ENCODE measurements at regions not wholly inside any gene's neighbourhood (a gene's known extent, or its start where the extent isn't known, plus 50 kb on each side); places are given as distances from the start of the nearest gene placed in this dataset.

GRCh38 chr10:118537623-118538022 is 57.8 kb downstream of the PRLHR start:
- no peaks in the 10 kb centered on the region for H3K4me1 ChIP-seq
- no peaks in the 10 kb centered on the region for H3K9me3 ChIP-seq
- no peak for TF ChIP-seq POLR2A (IDR thresholded peaks at IDR 0.05)
- TF ChIP-seq CTCF (IDR thresholded peaks at IDR 0.05) = no peak
- H3K27ac ChIP-seq = no peak overlapping the region
- no peaks in the 10 kb centered on the region for H3K27me3 ChIP-seq
- DNase-seq = no peak
- H3K4me3 ChIP-seq = no peak overlapping the region
- no peaks in the 10 kb centered on the region for H3K36me3 ChIP-seq

GRCh38 chr10:118534136-118534535 is 61.3 kb downstream of the PRLHR start:
- DNase-seq = no peak
- Histone ChIP-seq H3K27ac (no peak overlapping the region), H3K9me3 (no peaks in the 10 kb centered on the region), H3K27me3 (no peaks in the 10 kb centered on the region), H3K36me3 (no peaks in the 10 kb centered on the region), H3K4me3 (no peak overlapping the region), H3K4me1 (no peaks in the 10 kb centered on the region)
- TF ChIP-seq CTCF (IDR thresholded peaks at IDR 0.05) = no peak

GRCh38 chr10:118531105-118531852 is 64.2 kb downstream of the PRLHR start:
- Histone ChIP-seq H3K9me3 (no peaks in the 10 kb centered on the region), H3K4me1 (no peaks in the 10 kb centered on the region), H3K36me3 (no peaks in the 10 kb centered on the region), H3K27me3 (no peaks in the 10 kb centered on the region), H3K27ac (no peak overlapping the region), H3K4me3 (no peak overlapping the region)
- TF ChIP-seq POLR2A (IDR thresholded peaks at IDR 0.05) (no peak), CTCF (IDR thresholded peaks at IDR 0.05) (no peak)
- no peak for DNase-seq

GRCh38 chr10:118528426-118528825 is 67.0 kb downstream of the PRLHR start:
- no peaks in the 10 kb centered on the region for H3K4me1 ChIP-seq
- DNase-seq = no peak
- no peaks in the 10 kb centered on the region for H3K36me3 ChIP-seq
- H3K9me3 ChIP-seq = no peaks in the 10 kb centered on the region
- TF ChIP-seq POLR2A (IDR thresholded peaks at IDR 0.05) (no peak), CTCF (IDR thresholded peaks at IDR 0.05) (no peak)
- no peaks in the 10 kb centered on the region for H3K27me3 ChIP-seq
- no peak overlapping the region for H3K4me3 ChIP-seq
- no peak overlapping the region for H3K27ac ChIP-seq

- Histone ChIP-seq H3K9me3 (no peaks in the 10 kb centered on the region), H3K27ac (no peak overlapping the region), H3K27me3 (no peaks in the 10 kb centered on the region), H3K36me3 (no peaks in the 10 kb centered on the region), H3K4me3 (no peak overlapping the region), H3K4me1 (no peaks in the 10 kb centered on the region)
- TF ChIP-seq POLR2A (IDR thresholded peaks at IDR 0.05) (no peak), CTCF (IDR thresholded peaks at IDR 0.05) (no peak)
- DNase-seq = no peak
Observed at GRCh38 chr10:118523775-118524174, 71.7 kb downstream of the PRLHR start.

Data from Peyer's patch (tissue), 4 donors.